ENCODE measurements at regions not wholly inside any gene's neighbourhood (a gene's known extent, or its start where the extent isn't known, plus 50 kb on each side); places are given as distances from the start of the nearest gene placed in this dataset.

DNA sequence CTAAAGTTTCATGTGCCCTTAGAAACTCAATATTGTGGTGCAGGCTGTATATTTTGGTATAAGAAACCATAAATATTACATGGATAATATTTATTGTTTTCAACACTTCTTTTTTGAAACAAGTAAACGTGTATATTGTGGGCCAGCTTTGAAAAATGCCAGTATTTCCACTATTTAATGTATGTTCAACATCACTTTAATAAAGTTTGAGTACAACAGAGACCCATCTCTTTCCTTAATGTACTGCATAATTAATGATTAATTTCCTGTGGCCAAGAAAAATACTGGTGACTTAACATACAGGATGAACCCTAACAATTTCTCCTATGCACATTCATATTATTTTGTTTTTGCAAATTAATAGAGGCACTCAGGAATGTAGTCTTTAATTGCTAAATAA, 2891.5 kb downstream of the PCDH9 start:
- H3K27me3 ChIP-seq (ENCODE audit: insufficient read depth, insufficient read length): no peaks in the 10 kb centered on the region
- no peaks in the 10 kb centered on the region for H3K9me3 ChIP-seq (ENCODE audit: insufficient read depth, low read length)
- no peak for DNase-seq (ENCODE audit: low read depth, low spot score)
- H3K36me3 ChIP-seq (ENCODE audit: insufficient read depth, insufficient read length, low read length): no peaks in the 10 kb centered on the region
- no peak overlapping the region for H3K9ac ChIP-seq (ENCODE audit: insufficient read length, low read depth)
- no peaks in the 10 kb centered on the region for H3K4me1 ChIP-seq (ENCODE audit: insufficient read depth, insufficient read length)
- no peak overlapping the region for H3K4me3 ChIP-seq (ENCODE audit: insufficient read length, low read depth)
- no peak for TF ChIP-seq SUZ12 (IDR thresholded peaks at IDR 0.05; ENCODE audit: extremely low read depth, insufficient read depth, insufficient read length)
- TF ChIP-seq YY1 (IDR thresholded peaks at IDR 0.05; ENCODE audit: insufficient read depth, insufficient read length): no peak
- TF ChIP-seq ZNF274 (IDR thresholded peaks at IDR 0.05; ENCODE audit: low read depth, low read length): no peak

DNA sequence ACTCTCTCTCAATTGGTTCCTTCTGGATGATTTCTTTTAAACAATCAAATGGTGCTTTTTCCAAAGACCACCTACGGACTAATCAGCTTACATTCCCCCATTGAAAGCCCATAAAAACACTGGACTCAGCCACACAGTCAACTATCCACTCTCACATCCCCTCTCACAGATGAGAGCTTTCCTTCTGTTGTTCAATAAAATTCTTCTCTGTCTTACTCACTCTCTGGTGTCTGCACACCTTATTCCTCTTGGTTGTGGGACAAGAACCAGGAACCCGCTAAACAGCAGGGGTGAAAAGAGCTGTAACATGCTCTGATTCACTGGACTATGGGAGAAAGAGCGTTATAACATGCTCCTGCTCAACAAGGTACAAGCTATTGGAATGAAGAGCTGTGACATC, 2896.2 kb downstream of the PCDH9 start:
- Histone ChIP-seq H3K9me3 (ENCODE audit: insufficient read depth, low read length) (no peaks in the 10 kb centered on the region), H3K4me3 (ENCODE audit: insufficient read length, low read depth) (no peak overlapping the region), H3K9ac (ENCODE audit: insufficient read length, low read depth) (no peak overlapping the region), H3K4me1 (ENCODE audit: insufficient read depth, insufficient read length) (no peaks in the 10 kb centered on the region), H3K36me3 (ENCODE audit: insufficient read depth, insufficient read length, low read length) (no peaks in the 10 kb centered on the region), H3K27me3 (ENCODE audit: insufficient read depth, insufficient read length) (no peaks in the 10 kb centered on the region)
- no peak for TF ChIP-seq ZNF274 (IDR thresholded peaks at IDR 0.05; ENCODE audit: low read depth, low read length)
- no peak for TF ChIP-seq YY1 (IDR thresholded peaks at IDR 0.05; ENCODE audit: insufficient read depth, insufficient read length)
- TF ChIP-seq SUZ12 (IDR thresholded peaks at IDR 0.05; ENCODE audit: extremely low read depth, insufficient read depth, insufficient read length): no peak
- DNase-seq (ENCODE audit: low read depth, low spot score): no peak

DNA sequence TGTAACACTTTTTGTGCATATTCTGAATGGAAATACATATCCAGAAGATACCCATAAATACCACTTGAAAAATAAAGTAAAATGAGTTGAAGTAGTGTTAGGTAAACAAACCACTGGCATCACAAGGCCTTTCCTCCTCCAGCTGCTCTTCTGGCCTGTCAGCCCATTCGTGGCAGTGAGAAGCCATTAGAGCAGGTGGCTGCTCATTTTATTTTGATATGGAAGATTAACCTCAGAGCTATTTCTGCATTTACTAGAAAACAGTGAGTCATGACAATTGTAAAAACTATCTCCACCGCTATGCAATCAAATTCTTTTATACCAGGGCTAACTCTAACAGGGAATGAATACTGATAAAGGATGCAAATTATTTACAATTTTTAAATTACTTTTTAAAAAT, 2898.1 kb downstream of the PCDH9 start:
- DNase-seq (ENCODE audit: low read depth, low spot score): no peak
- H3K36me3 ChIP-seq (ENCODE audit: insufficient read depth, insufficient read length, low read length): no peaks in the 10 kb centered on the region
- H3K9ac ChIP-seq (ENCODE audit: insufficient read length, low read depth): no peak overlapping the region
- H3K4me3 ChIP-seq (ENCODE audit: insufficient read length, low read depth): no peak overlapping the region
- H3K27me3 ChIP-seq (ENCODE audit: insufficient read depth, insufficient read length): no peaks in the 10 kb centered on the region
- H3K9me3 ChIP-seq (ENCODE audit: insufficient read depth, low read length): no peaks in the 10 kb centered on the region
- H3K4me1 ChIP-seq (ENCODE audit: insufficient read depth, insufficient read length): no peaks in the 10 kb centered on the region
- TF ChIP-seq YY1 (IDR thresholded peaks at IDR 0.05; ENCODE audit: insufficient read depth, insufficient read length) (no peak), SUZ12 (IDR thresholded peaks at IDR 0.05; ENCODE audit: extremely low read depth, insufficient read depth, insufficient read length) (no peak), ZNF274 (IDR thresholded peaks at IDR 0.05; ENCODE audit: low read depth, low read length) (no peak)

DNA sequence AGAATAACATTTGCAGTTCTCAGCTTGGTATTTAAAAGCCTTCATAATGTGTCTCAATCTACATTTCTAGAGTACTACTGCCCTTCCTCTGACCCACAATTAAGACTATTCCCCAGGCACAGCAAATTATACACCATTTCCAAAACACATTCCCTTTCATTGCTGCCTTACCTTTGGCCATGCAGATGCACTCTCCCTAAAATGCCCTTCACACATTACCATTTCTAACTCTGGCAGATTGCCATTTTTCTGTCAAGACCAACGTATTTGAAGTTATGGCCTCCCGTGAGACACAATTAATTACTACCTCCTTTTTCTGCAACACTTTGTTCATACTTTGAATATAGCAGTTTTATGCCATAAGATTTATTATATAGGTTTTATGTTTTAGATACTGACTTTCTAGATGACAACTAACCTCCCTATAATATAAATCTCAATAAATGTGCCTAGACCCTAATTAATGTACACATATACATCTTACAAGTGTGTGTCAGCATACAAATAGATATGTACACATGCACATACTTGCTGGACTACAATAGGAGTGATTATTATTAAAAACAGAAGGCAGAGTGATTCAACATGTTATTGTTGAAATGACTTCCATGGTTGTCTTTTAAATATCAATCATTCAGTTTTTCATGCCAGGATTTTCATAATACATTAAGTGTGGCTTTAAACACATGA, 2902.5 kb downstream of the PCDH9 start:
- H3K4me3 ChIP-seq (ENCODE audit: insufficient read length, low read depth): no peak overlapping the region
- no peaks in the 10 kb centered on the region for H3K27me3 ChIP-seq (ENCODE audit: insufficient read depth, insufficient read length)
- DNase-seq (ENCODE audit: low read depth, low spot score): no peak
- H3K9ac ChIP-seq (ENCODE audit: insufficient read length, low read depth): no peak overlapping the region
- H3K4me1 ChIP-seq (ENCODE audit: insufficient read depth, insufficient read length): no peaks in the 10 kb centered on the region
- no peaks in the 10 kb centered on the region for H3K9me3 ChIP-seq (ENCODE audit: insufficient read depth, low read length)
- TF ChIP-seq SUZ12 (IDR thresholded peaks at IDR 0.05; ENCODE audit: extremely low read depth, insufficient read depth, insufficient read length): no peak
- no peak for TF ChIP-seq YY1 (IDR thresholded peaks at IDR 0.05; ENCODE audit: insufficient read depth, insufficient read length)
- no peak for TF ChIP-seq ZNF274 (IDR thresholded peaks at IDR 0.05; ENCODE audit: low read depth, low read length)
- H3K36me3 ChIP-seq (ENCODE audit: insufficient read depth, insufficient read length, low read length): no peaks in the 10 kb centered on the region

DNA sequence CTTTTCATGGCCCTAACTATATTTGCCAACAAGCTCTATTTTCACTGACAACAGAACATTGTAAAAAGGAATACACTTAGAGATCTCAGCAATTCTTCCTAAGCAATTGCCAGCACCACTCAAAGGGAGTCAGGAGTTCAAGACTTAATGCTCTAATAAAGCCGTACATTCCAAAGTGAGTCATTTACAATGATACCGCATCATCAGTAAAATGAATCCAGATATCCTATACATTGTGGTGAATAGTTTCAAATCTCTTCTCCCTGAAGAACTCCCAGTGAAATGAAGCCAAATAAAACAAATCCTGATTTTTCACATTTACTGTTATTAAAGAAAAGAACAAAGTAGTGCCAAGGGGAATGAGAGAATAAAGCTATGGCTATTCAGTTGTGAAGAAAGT, 2898.7 kb upstream of the PCDH20 start:
- DNase-seq (ENCODE audit: low read depth, low spot score): no peak
- H3K4me3 ChIP-seq (ENCODE audit: insufficient read length, low read depth): no peak overlapping the region
- no peaks in the 10 kb centered on the region for H3K27me3 ChIP-seq (ENCODE audit: insufficient read depth, insufficient read length)
- no peak overlapping the region for H3K9ac ChIP-seq (ENCODE audit: insufficient read length, low read depth)
- no peak for TF ChIP-seq ZNF274 (IDR thresholded peaks at IDR 0.05; ENCODE audit: low read depth, low read length)
- TF ChIP-seq YY1 (IDR thresholded peaks at IDR 0.05; ENCODE audit: insufficient read depth, insufficient read length): no peak
- no peak for TF ChIP-seq SUZ12 (IDR thresholded peaks at IDR 0.05; ENCODE audit: extremely low read depth, insufficient read depth, insufficient read length)
- no peaks in the 10 kb centered on the region for H3K9me3 ChIP-seq (ENCODE audit: insufficient read depth, low read length)
- H3K36me3 ChIP-seq (ENCODE audit: insufficient read depth, insufficient read length, low read length): no peaks in the 10 kb centered on the region
- no peaks in the 10 kb centered on the region for H3K4me1 ChIP-seq (ENCODE audit: insufficient read depth, insufficient read length)

DNA sequence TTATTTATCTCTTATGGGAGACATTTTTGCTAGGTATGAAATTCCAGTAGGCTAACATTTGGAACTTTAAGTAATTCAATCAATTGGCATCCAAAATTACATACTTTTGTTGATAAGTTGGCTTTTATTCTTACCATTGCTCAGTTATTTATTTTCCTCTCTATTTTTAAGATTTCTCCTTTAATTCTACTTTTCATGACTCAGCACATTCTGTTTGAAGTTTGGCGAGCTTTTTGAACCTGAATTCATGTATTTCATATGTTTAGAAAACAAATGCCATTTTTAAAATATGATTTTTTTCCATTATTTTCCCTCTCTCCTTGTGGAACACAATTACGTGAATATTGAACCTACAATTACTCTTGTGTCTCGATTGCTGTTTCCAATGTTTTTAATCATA, 2896.3 kb upstream of the PCDH20 start:
- TF ChIP-seq ZNF274 (IDR thresholded peaks at IDR 0.05; ENCODE audit: low read depth, low read length) (no peak), SUZ12 (IDR thresholded peaks at IDR 0.05; ENCODE audit: extremely low read depth, insufficient read depth, insufficient read length) (no peak), YY1 (IDR thresholded peaks at IDR 0.05; ENCODE audit: insufficient read depth, insufficient read length) (no peak)
- DNase-seq (ENCODE audit: low read depth, low spot score): no peak
- no peaks in the 10 kb centered on the region for H3K27me3 ChIP-seq (ENCODE audit: insufficient read depth, insufficient read length)
- H3K36me3 ChIP-seq (ENCODE audit: insufficient read depth, insufficient read length, low read length): no peaks in the 10 kb centered on the region
- no peaks in the 10 kb centered on the region for H3K9me3 ChIP-seq (ENCODE audit: insufficient read depth, low read length)
- H3K4me1 ChIP-seq (ENCODE audit: insufficient read depth, insufficient read length): no peaks in the 10 kb centered on the region
- no peak overlapping the region for H3K4me3 ChIP-seq (ENCODE audit: insufficient read length, low read depth)
- no peak overlapping the region for H3K9ac ChIP-seq (ENCODE audit: insufficient read length, low read depth)

DNA sequence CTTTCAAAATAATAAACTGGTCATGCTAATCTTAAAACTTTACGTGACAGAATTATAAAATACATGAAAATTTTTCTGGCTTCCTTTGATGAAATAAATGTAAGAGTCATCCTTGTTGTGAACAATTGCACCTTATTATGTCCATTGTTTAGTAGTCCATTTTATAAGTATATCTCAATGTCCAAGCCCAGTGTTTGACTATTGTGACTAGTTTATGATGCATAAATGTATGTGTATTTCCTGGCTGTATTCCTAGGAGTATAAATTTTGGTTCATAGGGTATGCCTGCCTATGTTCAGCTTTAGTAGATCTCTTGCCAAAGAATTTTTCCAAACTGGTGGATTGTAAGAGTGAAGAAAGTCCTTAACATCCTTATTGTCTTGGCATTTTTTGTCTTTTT, 2895.5 kb upstream of the PCDH20 start:
- DNase-seq (ENCODE audit: low read depth, low spot score): no peak
- Histone ChIP-seq H3K36me3 (ENCODE audit: insufficient read depth, insufficient read length, low read length) (no peaks in the 10 kb centered on the region), H3K9me3 (ENCODE audit: insufficient read depth, low read length) (no peaks in the 10 kb centered on the region), H3K4me3 (ENCODE audit: insufficient read length, low read depth) (no peak overlapping the region), H3K9ac (ENCODE audit: insufficient read length, low read depth) (no peak overlapping the region), H3K27me3 (ENCODE audit: insufficient read depth, insufficient read length) (no peaks in the 10 kb centered on the region), H3K4me1 (ENCODE audit: insufficient read depth, insufficient read length) (no peaks in the 10 kb centered on the region)
- no peak for TF ChIP-seq ZNF274 (IDR thresholded peaks at IDR 0.05; ENCODE audit: low read depth, low read length)
- no peak for TF ChIP-seq YY1 (IDR thresholded peaks at IDR 0.05; ENCODE audit: insufficient read depth, insufficient read length)
- no peak for TF ChIP-seq SUZ12 (IDR thresholded peaks at IDR 0.05; ENCODE audit: extremely low read depth, insufficient read depth, insufficient read length)
